Testis (tissue), 2 donors: ENCODE measurements at regions not wholly inside any gene's neighbourhood (a gene's known extent, or its start where the extent isn't known, plus 50 kb on each side); places are given as distances from the start of the nearest gene placed in this dataset.

Experiments used
- POLR2A ChIP-seq: fragments of 450-650 bp; IDR thresholded peaks from one replicate; pipeline ENCODE4 v1.6.1; 2017; ENCODE audit warnings: antibody characterized with exemption, mild to moderate bottlenecking, moderate library complexity
- TF ChIP-seq, protein P1 (sequence below), 3 experiments: fragments of 450-650 bp in 2 of 3; fragments of 200-600 bp in 1 of 3; sonication (generic) in 1 of 3; IDR thresholded peaks; one replicate each; pipeline ENCODE4 v1.5.1; 2016 to 2019; ENCODE audit warnings: antibody characterized with exemption in 3 of 3, mild to moderate bottlenecking in 2 of 3, moderate library complexity in 1 of 3

DNA sequence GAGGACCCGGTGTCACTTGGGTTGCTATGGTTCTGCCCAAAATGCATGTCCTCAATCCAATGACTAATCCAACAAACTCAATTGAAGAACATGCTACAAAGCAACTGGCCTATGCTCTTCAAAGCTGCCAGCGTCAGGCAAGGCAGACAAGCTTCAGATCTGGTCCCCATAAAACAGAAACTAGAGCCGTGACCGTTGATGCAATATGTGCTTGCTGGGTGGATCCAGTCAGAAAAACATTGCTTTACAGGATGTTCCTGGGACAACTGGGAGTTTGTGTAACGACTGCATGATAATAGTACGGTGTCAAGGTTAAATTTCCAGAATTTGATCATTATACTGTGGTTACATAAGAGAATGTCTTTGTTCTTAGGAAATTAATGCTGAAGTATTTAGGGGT, 120.7 kb upstream of the CTBP2 start:
- TF ChIP-seq, protein P1, sequence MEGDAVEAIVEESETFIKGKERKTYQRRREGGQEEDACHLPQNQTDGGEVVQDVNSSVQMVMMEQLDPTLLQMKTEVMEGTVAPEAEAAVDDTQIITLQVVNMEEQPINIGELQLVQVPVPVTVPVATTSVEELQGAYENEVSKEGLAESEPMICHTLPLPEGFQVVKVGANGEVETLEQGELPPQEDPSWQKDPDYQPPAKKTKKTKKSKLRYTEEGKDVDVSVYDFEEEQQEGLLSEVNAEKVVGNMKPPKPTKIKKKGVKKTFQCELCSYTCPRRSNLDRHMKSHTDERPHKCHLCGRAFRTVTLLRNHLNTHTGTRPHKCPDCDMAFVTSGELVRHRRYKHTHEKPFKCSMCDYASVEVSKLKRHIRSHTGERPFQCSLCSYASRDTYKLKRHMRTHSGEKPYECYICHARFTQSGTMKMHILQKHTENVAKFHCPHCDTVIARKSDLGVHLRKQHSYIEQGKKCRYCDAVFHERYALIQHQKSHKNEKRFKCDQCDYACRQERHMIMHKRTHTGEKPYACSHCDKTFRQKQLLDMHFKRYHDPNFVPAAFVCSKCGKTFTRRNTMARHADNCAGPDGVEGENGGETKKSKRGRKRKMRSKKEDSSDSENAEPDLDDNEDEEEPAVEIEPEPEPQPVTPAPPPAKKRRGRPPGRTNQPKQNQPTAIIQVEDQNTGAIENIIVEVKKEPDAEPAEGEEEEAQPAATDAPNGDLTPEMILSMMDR (IDR thresholded peaks at IDR 0.05) = no peak
- TF ChIP-seq POLR2A = no peak
